ENCODE measurements at regions not wholly inside any gene's neighbourhood (a gene's known extent, or its start where the extent isn't known, plus 50 kb on each side); places are given as distances from the start of the nearest gene placed in this dataset.
"Not testable (repeated sequence)": the region's sequence is repeated elsewhere in the genome, so short reads cannot be mapped to it uniquely, and the experiment has no call there.

DNA sequence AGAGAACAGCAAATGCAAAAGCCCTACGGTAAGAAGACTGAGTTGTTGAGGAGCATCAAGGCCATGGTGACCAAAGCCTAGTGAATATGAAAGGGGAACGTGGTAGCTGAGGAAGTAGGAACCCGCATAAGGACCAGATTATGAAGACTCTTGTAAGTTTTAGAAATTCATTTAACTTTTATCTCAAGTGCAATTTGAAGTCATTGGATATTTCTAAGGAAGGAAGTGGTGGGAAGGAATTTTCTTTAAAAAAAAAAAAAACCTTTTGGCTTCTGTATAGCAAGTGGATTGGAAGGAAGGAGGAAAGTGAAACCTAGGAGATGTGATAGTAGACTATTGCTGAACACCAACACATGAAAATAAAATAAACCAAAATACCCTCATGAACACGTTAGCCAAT is 119.0 kb downstream of the TNFSF18 start:
- no peak for DNase-seq

GRCh38 chr1:172932981-172933380 is 117.8 kb downstream of the TNFSF18 start:
- DNase-seq = no peak

- DNase-seq = no peak
Observed at GRCh38 chr1:172934417-172934762, 116.4 kb downstream of the TNFSF18 start.

DNA sequence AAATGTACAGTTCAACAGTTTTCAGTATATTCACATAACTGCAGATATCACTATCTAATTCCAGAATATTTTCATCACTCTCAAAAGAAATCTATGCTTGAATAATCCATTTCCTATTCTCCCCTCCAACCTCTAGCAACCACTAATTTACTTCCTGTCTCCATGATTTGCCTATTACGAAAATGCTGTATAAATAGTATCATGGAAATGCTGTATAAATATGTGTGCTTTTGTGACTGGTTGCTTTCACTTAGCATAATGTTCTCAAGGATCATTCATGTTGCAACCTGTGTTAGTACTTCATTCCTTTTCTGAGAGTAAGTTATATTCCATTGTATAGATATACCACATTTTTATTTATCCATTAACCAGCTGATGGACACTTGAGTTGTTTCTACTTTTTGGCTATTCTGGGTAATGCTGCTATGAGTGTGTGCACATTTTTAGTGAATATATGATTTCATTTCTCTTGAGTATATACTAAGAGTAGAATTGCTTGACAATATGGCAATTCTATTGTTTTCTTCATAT is 115.6 kb downstream of the TNFSF18 start:
- no peak for DNase-seq

DNA sequence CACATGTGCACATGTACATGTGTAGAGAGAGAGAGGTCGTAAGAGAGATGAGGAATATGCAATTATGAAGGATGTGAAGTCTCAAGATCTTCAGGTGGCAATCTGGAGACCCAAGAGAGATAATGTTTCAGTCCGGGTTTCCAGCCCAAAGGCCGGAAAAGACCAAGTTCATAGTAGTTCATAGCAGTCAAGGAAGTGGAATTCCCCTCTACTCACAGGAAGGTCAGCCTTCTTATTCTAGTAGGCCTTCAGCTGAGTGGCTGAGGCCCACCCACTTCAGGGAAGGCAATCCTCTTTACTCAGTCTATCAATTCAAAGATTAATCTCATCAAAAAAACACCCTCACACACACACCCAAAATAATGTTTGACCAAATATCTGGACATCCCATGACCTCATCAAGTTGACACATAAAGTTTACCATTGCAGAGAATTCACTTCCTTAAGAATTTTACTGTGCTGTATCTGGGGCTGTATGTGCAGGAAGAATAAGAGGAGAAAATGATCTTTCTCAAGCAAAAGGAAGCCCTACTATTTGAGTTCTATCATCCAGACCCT is 114.6 kb downstream of the TNFSF18 start:
- DNase-seq = no peak

- DNase-seq = no peak
Observed at GRCh38 chr1:172938681-172939080, 112.1 kb downstream of the TNFSF18 start.

- no peak for DNase-seq
Observed at GRCh38 chr1:172939475-172939874, 111.3 kb downstream of the TNFSF18 start.

- no peak for DNase-seq
Observed at GRCh38 chr1:172940174-172940855, 110.4 kb downstream of the TNFSF18 start.

DNA sequence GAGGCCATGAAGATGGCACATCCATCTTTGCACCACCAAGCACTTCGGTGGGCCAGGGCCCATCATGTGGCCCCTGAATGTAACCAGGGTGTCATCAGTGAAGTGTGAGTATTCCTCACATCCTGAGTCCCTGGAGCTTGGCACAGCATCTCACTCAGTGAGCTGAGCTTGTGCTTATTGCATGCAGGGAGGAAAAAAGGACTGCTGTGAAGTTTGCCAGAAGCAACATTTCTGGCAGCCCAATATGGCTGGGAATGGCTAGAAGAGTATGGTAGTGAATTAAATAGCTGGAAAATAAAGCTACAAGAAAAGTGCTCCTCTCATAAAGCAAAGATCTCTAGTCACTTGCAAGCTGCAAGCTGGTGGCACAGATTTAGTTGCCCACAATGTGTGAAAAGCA is 109.3 kb downstream of the TNFSF18 start:
- no peak for DNase-seq

- no peak for DNase-seq
Observed at GRCh38 chr1:172941945-172942344, 108.8 kb downstream of the TNFSF18 start.

GRCh38 chr1:172943138-172943537 is 107.6 kb downstream of the TNFSF18 start:
- not testable (repeated sequence) for DNase-seq

GRCh38 chr1:172944931-172945330 is 105.8 kb downstream of the TNFSF18 start:
- no peak for DNase-seq

DNA sequence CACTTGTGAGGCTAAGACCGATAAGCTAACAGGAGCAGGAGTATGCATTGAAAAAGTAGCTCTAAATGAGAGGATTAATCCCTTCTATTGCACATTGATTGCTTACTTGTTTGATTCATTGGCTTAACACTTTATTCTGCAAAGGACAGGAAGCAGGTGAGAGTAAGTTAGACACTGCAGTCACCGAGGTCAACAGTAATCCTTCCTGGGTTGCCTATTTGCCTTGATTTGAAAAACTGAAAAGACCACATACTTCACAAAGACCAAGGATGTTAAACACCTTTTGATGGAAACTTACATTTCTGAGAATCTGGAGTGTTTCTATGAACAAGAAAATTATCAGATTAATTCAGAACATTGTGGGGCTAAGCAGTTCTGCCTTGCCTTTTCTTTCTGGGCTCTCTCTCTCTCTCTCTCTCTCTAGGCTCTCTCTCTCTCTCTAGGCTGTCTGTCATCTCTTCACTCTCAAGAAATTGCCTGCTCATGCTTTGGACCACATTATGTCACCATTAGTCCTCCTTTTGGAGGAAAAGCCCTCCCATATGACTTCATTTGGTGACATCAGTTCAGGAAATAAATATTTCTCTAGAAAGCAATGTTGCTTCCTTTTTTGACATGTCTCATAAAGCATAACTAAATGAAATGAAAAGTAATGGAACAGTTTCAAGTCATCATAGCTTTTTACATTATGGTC is 103.8 kb downstream of the TNFSF18 start:
- DNase-seq = no peak

DNA sequence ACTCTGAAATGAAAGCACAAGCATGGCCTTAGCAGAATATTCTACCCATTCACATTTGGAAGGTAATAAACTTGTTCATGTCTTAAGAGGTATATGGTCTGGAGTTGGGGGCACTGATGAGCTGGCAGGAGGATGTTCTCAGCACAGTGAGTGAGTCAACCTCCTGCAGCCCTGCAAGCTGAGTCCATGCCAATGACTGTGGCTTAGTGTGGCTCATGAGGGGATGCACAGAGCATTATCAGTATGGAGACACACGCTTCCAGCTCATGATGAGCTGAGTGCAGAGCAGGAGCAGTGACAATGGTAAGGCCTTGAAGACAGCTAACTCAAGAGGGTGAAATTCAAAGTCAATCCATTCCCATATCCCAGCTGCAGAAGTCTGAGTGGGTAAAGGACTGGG is 102.3 kb downstream of the TNFSF18 start:
- no peak for DNase-seq

- no peak for DNase-seq
Observed at GRCh38 chr1:172949096-172949495, 101.6 kb downstream of the TNFSF18 start.

GRCh38 chr1:172950528-172950927 is 100.2 kb downstream of the TNFSF18 start:
- no peak for DNase-seq

- DNase-seq = no peak
Observed at GRCh38 chr1:172951730-172952365, 98.9 kb downstream of the TNFSF18 start.

- no peak for DNase-seq
Observed at GRCh38 chr1:172952516-172952915, 98.2 kb downstream of the TNFSF18 start.

DNA sequence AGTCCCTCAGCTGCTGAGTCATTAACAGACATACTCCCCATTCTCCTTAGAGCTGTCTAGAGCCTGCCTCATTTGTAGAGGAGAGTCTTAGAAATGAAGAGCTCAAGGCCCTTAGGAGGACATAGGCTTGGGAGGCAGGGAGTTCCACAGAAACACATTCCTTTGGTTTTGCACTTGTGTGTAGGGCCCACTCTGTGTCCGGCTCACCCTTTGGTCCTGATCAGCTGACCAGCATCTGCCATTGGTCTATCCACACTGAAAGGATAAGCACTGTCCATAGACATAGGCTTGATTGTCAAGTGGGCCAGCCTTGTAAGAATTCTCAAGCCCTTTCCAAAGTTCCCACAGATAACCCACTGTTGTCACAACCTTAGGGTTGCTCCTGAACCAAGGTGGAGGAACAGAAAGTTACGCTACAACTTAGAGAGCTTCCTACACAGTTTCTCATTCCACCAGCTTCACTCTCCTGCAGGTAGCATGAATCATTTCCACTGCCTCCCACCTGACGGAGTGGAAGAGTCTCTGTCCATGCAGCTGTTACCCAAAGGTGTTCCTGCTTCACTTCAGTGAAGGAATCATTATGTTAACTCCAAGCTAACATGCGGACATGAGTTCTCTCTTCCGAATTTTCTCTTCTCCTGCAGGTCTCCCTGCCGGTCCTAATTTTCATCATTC is 96.1 kb downstream of the TNFSF18 start:
- DNase-seq = no peak

DNA sequence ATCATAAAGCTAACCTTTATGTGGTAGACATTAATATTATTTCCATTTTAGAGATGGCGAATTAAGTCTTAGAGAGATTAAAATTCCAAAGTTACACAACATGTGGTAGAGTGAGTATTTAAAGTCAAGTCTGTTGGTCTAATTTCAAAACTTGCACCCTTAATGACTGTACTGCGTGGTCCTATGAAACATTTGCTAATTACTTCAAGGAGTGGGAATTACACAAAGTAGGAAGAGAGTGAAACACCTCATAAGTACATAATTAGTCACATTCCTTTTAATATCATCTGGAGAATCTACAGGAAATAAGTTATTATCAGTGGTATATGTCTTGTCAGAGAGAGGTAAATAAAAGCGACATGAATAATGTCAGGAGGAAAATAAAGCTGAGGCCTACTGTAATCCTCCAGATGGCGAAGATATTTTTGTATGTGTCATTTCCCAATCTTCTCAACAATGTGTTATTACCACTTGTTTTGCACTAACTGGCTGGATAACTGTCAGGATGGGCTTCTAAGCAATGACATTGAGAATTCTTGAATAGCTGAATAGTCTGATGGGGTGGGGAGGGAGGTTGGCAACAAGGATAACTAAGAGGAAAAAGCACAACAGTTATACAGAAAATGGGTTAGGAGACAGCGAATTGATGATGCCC is 95.5 kb downstream of the TNFSF18 start:
- no peak for DNase-seq

DNA sequence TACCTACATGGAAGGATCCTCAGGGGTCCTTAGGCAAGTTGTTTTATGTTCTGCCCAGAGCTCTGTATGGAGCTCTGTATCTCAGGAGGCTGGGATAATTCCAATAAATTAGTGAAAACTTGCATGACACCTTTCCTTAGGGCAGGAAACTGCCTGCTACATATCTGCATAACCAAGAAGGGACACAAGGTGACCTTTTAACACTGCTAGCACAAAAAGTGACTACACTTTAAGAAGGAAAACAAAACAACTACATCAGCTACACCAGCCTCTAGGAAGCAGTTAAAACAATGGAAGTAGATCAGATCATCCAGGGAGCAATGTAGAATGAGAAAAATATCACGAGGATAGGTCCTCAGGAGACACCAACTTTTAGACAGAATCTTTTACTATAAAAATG is 93.9 kb downstream of the TNFSF18 start:
- DNase-seq = no peak

DNA sequence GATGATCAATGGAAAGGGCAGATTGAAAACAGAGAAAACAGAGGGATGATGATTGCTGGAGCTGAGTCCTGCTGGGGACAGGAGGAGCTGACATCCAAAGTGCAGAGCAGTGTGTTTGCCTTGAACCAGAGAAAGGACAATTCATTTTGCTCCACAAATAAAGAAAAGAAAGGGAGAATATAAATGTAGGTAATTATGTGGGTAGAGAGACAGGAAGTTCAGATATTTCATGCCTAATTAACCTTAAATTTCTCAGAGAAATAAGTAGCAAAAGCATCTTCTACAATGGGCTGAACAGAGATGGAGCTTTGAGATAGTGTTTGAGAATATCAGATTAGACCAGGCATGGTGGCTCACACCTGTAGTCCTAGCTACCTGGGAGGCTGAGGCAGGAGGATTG is 93.2 kb downstream of the TNFSF18 start:
- DNase-seq = no peak

DNA sequence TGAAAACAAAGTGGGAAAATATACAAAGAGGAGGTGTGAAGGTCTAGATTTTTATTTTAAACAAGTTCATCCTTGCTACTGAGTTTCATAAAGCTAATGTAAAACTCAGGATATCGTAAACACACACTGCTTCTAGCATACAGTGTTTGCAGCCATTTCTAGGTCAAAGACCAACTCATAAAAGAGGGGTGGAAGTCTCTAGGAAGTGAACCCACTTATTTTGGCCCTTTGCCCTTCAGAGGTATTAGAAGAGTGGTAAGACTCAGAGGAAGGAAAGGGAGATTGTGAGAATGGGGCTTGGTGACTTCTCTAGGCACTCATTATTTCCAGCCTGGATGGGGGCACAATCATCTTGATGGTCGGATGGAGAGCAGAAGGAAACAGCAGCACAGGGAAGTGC is 91.2 kb downstream of the TNFSF18 start:
- DNase-seq = no peak

Data from activated CD4-positive, alpha-beta T cell treated with anti-CD3 and anti-CD28 coated beads, Interleukin-2, amount 50 U/mL, for 48 hours (primary cell).